Hepatocyte (in vitro differentiated cells): ENCODE measurements at regions not wholly inside any gene's neighbourhood (a gene's known extent, or its start where the extent isn't known, plus 50 kb on each side); places are given as distances from the start of the nearest gene placed in this dataset.

Source experiments
- DNase-seq: peaks from one replicate; pipeline ENCODE4 v3.0.0-alpha.2; 2016; ENCODE audit warnings: low spot score
- H2AFZ ChIP-seq: fragments of 200-600 bp; sonication (generic); 2 replicates; pipeline ENCODE4 v1.6.0; 2016; ENCODE audit warnings: antibody characterized with exemption, mild to moderate bottlenecking
- H3K27ac ChIP-seq: fragments of 200-600 bp; sonication (generic); 2 replicates; pipeline ENCODE4 v1.5.1; 2016; ENCODE audit warnings: mild to moderate bottlenecking
- H3K27me3 ChIP-seq: fragments of 200-600 bp; sonication (generic); 2 replicates; pipeline ENCODE4 v1.6.1; 2016
- H3K36me3 ChIP-seq: fragments of 200-600 bp; sonication (generic); replicated peaks from 2 replicates; pipeline ENCODE4 v1.5.1; 2016; ENCODE audit warnings: low read depth; ENCODE audit not compliant: insufficient read depth
- H3K4me1 ChIP-seq: fragments of 200-600 bp; sonication (generic); 2 replicates; pipeline ENCODE4 v1.5.1; 2016; ENCODE audit warnings: mild to moderate bottlenecking, moderate library complexity; ENCODE audit not compliant: insufficient read depth
- H3K4me2 ChIP-seq: fragments of 200-600 bp; sonication (generic); 2 replicates; pipeline ENCODE4 v1.6.0; 2016
- H3K4me3 ChIP-seq: fragments of 200-600 bp; sonication (generic); 2 replicates; pipeline ENCODE4 v1.5.1; 2016; ENCODE audit warnings: mild to moderate bottlenecking
- H3K79me2 ChIP-seq: fragments of 200-600 bp; sonication (generic); 2 replicates; pipeline ENCODE4 v1.6.0; 2017; ENCODE audit warnings: mild to moderate bottlenecking
- H3K9me2 ChIP-seq: fragments of 200-600 bp; sonication (generic); replicated peaks from 2 replicates; pipeline ENCODE4 v1.6.0; 2017; ENCODE audit warnings: mild to moderate bottlenecking; ENCODE audit not compliant: insufficient read depth
- H3K9me3 ChIP-seq: fragments of 200-600 bp; sonication (generic); 2 replicates; pipeline ENCODE4 v1.5.1; 2016; ENCODE audit warnings: low read depth, mild to moderate bottlenecking
- H4K20me1 ChIP-seq: fragments of 200-600 bp; sonication (generic); 2 replicates; pipeline ENCODE4 v1.6.0; 2016; ENCODE audit warnings: mild to moderate bottlenecking; ENCODE audit not compliant: insufficient read depth, poor library complexity, severe bottlenecking
- EZH2 ChIP-seq: fragments of 200-600 bp; sonication (generic); IDR thresholded peaks from 2 replicates; pipeline ENCODE4 v1.6.1; 2016; ENCODE audit warnings: antibody characterized with exemption, mild to moderate bottlenecking, borderline replicate concordance
- EZH2phosphoT487 ChIP-seq: fragments of 200-600 bp; sonication (generic); IDR thresholded peaks from one replicate; pipeline ENCODE4 v1.6.1; 2018; ENCODE audit warnings: antibody characterized with exemption, mild to moderate bottlenecking, low read depth, moderate library complexity; ENCODE audit not compliant: unreplicated experiment, severe bottlenecking
- WGBS: methylation state at CpG from one replicate; pipeline ENCODE4 v1.1.6; 2016; ENCODE audit warnings: low lambda C conversion rate; ENCODE audit errors: missing lambda C conversion rate; 5-methylcytosine and 5-hydroxymethylcytosine counted together
- TF ChIP-seq, protein P1 (sequence below): fragments of 200-600 bp; sonication (generic); IDR thresholded peaks from 2 replicates; pipeline ENCODE4 v1.5.1; 2016; ENCODE audit warnings: antibody characterized with exemption, mild to moderate bottlenecking; ENCODE audit not compliant: poor library complexity

DNA sequence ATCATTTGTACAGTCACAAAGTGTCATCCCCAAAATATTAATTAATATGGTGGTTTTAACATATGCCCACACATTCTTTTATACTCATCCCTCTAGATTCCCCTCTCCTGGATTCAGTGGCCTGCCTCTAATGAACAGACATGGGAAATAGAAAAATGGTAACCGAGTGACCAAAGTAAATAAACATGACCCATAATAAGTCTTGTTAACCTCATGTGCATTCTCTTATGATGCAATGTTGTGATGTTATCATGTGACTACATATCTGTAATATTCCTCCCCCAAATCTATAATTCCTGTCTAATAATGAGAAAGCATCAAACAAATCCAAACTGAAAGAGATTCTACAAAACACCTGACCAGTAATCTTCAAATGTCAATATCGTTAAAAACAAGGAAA, 164.5 kb upstream of the PRSS1 start:
- H3K36me3 ChIP-seq = no peaks in the 10 kb centered on the region
- H3K9me3 ChIP-seq = no peaks in the 10 kb centered on the region
- H3K79me2 ChIP-seq = no peaks in the 10 kb centered on the region
- H2AFZ ChIP-seq = no peak overlapping the region
- no peaks in the 10 kb centered on the region for H3K9me2 ChIP-seq
- 84% methylated on average over 2 of the region's 2 CpGs for WGBS
- no peak overlapping the region for H3K4me3 ChIP-seq
- no peaks in the 10 kb centered on the region for H3K27me3 ChIP-seq
- H3K27ac ChIP-seq = no peak overlapping the region
- H4K20me1 ChIP-seq = no peaks in the 10 kb centered on the region
- DNase-seq = no peak
- no peak overlapping the region for H3K4me2 ChIP-seq
- TF ChIP-seq, protein P1, sequence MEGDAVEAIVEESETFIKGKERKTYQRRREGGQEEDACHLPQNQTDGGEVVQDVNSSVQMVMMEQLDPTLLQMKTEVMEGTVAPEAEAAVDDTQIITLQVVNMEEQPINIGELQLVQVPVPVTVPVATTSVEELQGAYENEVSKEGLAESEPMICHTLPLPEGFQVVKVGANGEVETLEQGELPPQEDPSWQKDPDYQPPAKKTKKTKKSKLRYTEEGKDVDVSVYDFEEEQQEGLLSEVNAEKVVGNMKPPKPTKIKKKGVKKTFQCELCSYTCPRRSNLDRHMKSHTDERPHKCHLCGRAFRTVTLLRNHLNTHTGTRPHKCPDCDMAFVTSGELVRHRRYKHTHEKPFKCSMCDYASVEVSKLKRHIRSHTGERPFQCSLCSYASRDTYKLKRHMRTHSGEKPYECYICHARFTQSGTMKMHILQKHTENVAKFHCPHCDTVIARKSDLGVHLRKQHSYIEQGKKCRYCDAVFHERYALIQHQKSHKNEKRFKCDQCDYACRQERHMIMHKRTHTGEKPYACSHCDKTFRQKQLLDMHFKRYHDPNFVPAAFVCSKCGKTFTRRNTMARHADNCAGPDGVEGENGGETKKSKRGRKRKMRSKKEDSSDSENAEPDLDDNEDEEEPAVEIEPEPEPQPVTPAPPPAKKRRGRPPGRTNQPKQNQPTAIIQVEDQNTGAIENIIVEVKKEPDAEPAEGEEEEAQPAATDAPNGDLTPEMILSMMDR = no peak
- TF ChIP-seq EZH2phosphoT487 (no peak), EZH2 (no peak)
- no peaks in the 10 kb centered on the region for H3K4me1 ChIP-seq

DNA sequence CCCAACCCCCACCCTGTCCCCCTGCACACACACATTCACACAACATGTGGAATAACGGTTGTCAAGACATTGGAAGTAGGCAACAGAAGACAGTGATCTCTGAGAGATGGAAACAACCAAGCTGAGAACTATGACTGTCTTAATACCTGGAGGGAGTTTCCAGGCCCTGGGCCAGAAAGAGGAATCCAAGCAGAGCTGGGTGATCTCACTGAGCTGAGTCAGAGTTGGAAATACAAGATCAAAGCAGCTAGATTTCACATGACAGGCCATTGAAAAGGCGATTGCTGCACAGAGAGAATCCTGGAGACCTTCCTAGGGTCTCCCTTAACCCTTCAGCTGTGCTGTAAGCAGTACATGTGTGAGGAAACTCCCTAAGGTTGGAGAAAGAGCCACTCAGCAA, 165.8 kb upstream of the PRSS1 start:
- no peaks in the 10 kb centered on the region for H3K27me3 ChIP-seq
- H3K4me2 ChIP-seq = no peak overlapping the region
- peak overlapping the region; percentile 41 for H3K27ac ChIP-seq
- H3K4me3 ChIP-seq = no peak overlapping the region
- H2AFZ ChIP-seq = no peak overlapping the region
- no peaks in the 10 kb centered on the region for H3K9me2 ChIP-seq
- peak; percentile 73 for DNase-seq
- H3K79me2 ChIP-seq = no peaks in the 10 kb centered on the region
- no peaks in the 10 kb centered on the region for H3K36me3 ChIP-seq
- no peaks in the 10 kb centered on the region for H3K9me3 ChIP-seq
- 29% methylated on average over 2 of the region's 2 CpGs for WGBS
- no peaks in the 10 kb centered on the region for H3K4me1 ChIP-seq
- TF ChIP-seq EZH2 (no peak), EZH2phosphoT487 (no peak)
- TF ChIP-seq, protein P1 = no peak
- H4K20me1 ChIP-seq = no peaks in the 10 kb centered on the region

DNA sequence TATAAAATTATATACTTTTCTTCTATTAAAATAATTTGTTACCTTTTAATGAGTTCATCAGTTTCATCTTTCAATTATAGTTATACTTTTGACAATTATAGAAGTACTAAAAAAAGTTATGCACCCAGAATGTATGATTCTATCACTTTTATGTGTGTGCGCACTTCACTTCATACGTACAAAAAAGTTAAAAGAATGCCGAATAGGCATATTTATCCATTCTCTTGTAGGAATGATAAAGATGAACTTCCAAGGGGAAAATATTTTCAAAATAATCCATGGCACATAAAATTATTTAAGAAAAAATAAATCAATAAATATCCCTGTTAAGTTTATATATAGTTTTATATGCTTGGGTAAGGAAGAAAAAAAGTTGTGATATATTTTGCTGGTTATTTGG, 166.9 kb upstream of the PRSS1 start:
- Histone ChIP-seq H3K36me3 (no peaks in the 10 kb centered on the region), H4K20me1 (no peaks in the 10 kb centered on the region), H3K27me3 (no peaks in the 10 kb centered on the region), H2AFZ (no peak overlapping the region), H3K4me3 (no peak overlapping the region), H3K4me1 (no peaks in the 10 kb centered on the region), H3K27ac (no peak overlapping the region), H3K79me2 (no peaks in the 10 kb centered on the region), H3K9me3 (no peaks in the 10 kb centered on the region), H3K4me2 (no peak overlapping the region), H3K9me2 (no peaks in the 10 kb centered on the region)
- no peak for TF ChIP-seq EZH2
- TF ChIP-seq, protein P1 = no peak
- no peak for TF ChIP-seq EZH2phosphoT487
- no peak for DNase-seq
- WGBS = 99% methylated on average over 3 of the region's 3 CpGs

DNA sequence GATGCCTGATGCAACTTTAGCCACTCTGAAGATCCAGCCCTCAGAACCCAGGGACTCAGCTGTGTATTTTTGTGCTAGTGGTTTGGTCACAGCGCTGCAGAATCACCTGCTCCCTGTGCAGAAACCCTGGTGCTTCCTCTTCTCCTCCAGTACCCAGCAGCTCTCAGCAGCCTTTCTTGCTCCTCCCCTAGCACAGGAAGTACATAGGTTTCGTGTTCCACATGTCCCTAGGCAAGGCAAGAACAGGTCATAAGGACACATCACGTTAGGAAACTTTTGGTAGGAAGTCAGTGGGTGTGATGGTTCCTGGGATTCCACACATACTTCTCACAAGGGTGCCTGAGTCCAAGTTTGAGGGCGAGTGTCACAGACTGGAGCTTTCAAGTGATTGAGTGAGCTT, 167.9 kb upstream of the PRSS1 start:
- no peak overlapping the region for H3K4me2 ChIP-seq
- no peak overlapping the region for H3K4me3 ChIP-seq
- H4K20me1 ChIP-seq = no peaks in the 10 kb centered on the region
- no peaks in the 10 kb centered on the region for H3K9me2 ChIP-seq
- no peak for DNase-seq
- H3K4me1 ChIP-seq = no peaks in the 10 kb centered on the region
- H3K27me3 ChIP-seq = no peaks in the 10 kb centered on the region
- H3K79me2 ChIP-seq = no peaks in the 10 kb centered on the region
- no peaks in the 10 kb centered on the region for H3K36me3 ChIP-seq
- H3K9me3 ChIP-seq = no peaks in the 10 kb centered on the region
- H3K27ac ChIP-seq = no peak overlapping the region
- H2AFZ ChIP-seq = no peak overlapping the region
- TF ChIP-seq EZH2phosphoT487 (no peak), EZH2 (no peak)
- TF ChIP-seq, protein P1 = no peak
- 56% methylated on average over 4 of the region's 4 CpGs for WGBS
